Subcutaneous abdominal adipose tissue (tissue), 5 donors: ENCODE measurements at regions not wholly inside any gene's neighbourhood (a gene's known extent, or its start where the extent isn't known, plus 50 kb on each side); places are given as distances from the start of the nearest gene placed in this dataset.
"Not testable (repeated sequence)": the region's sequence is repeated elsewhere in the genome, so short reads cannot be mapped to it uniquely, and the experiment has no call there.

Experiments used
- H3K27ac ChIP-seq: one replicate; pipeline ENCODE4 v1.7.0; 2013; ENCODE audit warnings: low read depth, mild to moderate bottlenecking, inconsistent platforms, low read length, moderate library complexity
- H3K27me3 ChIP-seq, 5 donors: one replicate each; pipeline ENCODE4 v1.7.0; 2013; ENCODE audit warnings: low read length in 5 of 5, inconsistent platforms in 1 of 5; ENCODE audit not compliant: control insufficient read depth in 5 of 5, insufficient read depth in 4 of 5
- H3K36me3 ChIP-seq, 5 donors: one replicate each; pipeline ENCODE4 v1.7.0; 2013; ENCODE audit warnings: low read length in 5 of 5; ENCODE audit not compliant: control insufficient read depth in 5 of 5, insufficient read depth in 5 of 5
- H3K4me1 ChIP-seq, 5 donors: one replicate each; pipeline ENCODE4 v1.7.0; 2013; ENCODE audit warnings: low read length in 5 of 5, mild to moderate bottlenecking in 3 of 5, moderate library complexity in 1 of 5; ENCODE audit not compliant: control insufficient read depth in 5 of 5, insufficient read depth in 5 of 5
- H3K4me3 ChIP-seq, 5 donors: one replicate each; pipeline ENCODE4 v1.7.0; 2013; ENCODE audit warnings: low read length in 5 of 5, low read depth in 1 of 5
- H3K9ac ChIP-seq, 5 donors: one replicate each; pipeline ENCODE4 v1.7.0; 2013; ENCODE audit warnings: low read length in 5 of 5, mild to moderate bottlenecking in 4 of 5, moderate library complexity in 3 of 5
- H3K9me3 ChIP-seq, 5 donors: one replicate each; pipeline ENCODE4 v1.7.0; 2013; ENCODE audit warnings: low read length in 5 of 5; ENCODE audit not compliant: control insufficient read depth in 5 of 5
- donor health status: healthy.
- donor health status: healthy.
- donor health status: healthy.
- donor health status: healthy.
- donor health status: healthy.

GRCh38 chr6:3613565-3613964, 137.9 kb downstream of the PXDC1 start:
- H3K4me1 ChIP-seq, H3K27ac ChIP-seq, H3K36me3 ChIP-seq, H3K9me3 ChIP-seq, H3K4me3 ChIP-seq, H3K27me3 ChIP-seq, H3K9ac ChIP-seq: not testable (repeated sequence)

DNA sequence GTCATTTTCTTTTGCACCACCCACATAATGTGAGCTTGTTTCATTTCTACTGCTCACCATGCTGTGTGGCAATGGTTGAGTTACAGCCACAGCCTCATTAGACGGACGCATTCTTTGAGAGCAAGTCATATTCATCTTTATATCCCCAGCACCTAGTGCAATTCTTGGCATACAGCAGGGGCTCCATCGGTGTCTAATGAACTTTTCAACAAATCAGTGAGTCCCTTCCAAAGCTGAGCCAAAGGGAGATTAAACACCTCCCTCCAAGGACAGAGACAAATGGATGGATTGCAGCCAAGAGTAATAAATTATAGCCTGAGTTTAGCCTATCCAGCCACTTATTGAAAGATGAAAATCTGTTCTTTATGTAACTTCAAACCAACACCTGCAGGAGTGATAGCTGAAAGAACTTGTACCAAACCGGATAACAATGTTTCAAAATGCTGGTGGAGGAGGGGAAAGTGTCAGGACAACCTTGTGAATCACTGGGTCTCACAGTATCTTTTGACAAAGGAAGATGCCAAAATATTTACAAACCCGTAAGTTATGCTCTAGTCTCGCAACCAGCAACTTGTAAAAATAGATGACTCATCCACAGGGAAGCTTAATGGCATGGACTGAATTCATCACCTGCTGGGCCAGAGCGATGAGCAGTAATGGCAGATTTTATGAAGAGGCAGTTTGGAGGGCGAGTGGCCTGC, 139.0 kb downstream of the PXDC1 start:
- Histone ChIP-seq H3K27me3 (peaks cover 0 to 2% (median 0%) of the 10 kb centered on the region in 5 donors), H3K9ac (no peak overlapping the region), H3K36me3 (no peaks in the 10 kb centered on the region), H3K4me3 (no peak overlapping the region), H3K27ac (no peak overlapping the region), H3K4me1 (no peaks in the 10 kb centered on the region), H3K9me3 (no peaks in the 10 kb centered on the region)

DNA sequence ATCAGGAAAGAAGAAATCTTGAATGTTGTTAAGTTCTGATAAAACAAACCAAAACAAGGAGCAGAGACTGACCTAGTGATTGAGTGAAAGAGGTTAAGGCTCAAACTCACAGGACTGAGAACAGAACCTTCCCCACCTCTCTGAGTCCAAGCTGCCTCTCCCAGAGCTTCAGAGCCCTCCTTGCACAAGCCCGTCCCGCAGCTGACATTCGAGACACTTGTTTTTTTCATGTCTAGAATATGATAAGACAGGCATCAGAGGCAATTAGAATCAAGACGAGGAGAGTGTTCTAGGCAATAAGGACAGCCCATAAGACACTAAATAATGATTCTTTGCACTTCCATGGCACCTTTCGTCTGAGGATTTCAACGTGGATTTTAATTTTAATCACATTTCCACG, 140.6 kb downstream of the PXDC1 start:
- H3K27me3 ChIP-seq = peaks cover 0 to 2% (median 0%) of the 10 kb centered on the region in 5 donors
- no peaks in the 10 kb centered on the region for H3K9me3 ChIP-seq
- no peaks in the 10 kb centered on the region for H3K36me3 ChIP-seq
- no peak overlapping the region for H3K27ac ChIP-seq
- H3K4me1 ChIP-seq = no peaks in the 10 kb centered on the region
- no peak overlapping the region for H3K9ac ChIP-seq
- H3K4me3 ChIP-seq = no peak overlapping the region

DNA sequence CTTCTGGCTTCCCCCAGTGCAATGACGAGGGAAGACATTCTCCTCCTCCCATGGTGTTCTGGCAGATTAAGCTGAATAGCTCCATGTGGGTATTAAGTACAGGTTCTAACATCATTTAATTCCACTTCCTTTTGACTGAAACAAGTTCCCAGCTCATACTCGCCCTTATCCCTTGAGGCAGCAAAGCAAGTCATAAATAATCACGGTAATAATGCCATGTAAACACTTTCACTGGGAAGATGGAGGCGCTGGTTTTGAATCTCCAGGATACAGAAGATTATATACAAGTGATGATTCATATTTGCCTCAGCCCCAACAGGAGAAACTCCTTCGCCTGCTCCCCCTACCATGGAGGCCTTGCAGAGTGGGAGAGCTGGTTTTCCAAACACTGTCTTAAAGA, 141.3 kb downstream of the PXDC1 start:
- Histone ChIP-seq H3K9ac (no peak overlapping the region), H3K9me3 (no peaks in the 10 kb centered on the region), H3K36me3 (no peaks in the 10 kb centered on the region), H3K4me3 (no peak overlapping the region), H3K4me1 (no peaks in the 10 kb centered on the region), H3K27ac (no peak overlapping the region), H3K27me3 (peaks cover 0 to 2% (median 0%) of the 10 kb centered on the region in 5 donors)

DNA sequence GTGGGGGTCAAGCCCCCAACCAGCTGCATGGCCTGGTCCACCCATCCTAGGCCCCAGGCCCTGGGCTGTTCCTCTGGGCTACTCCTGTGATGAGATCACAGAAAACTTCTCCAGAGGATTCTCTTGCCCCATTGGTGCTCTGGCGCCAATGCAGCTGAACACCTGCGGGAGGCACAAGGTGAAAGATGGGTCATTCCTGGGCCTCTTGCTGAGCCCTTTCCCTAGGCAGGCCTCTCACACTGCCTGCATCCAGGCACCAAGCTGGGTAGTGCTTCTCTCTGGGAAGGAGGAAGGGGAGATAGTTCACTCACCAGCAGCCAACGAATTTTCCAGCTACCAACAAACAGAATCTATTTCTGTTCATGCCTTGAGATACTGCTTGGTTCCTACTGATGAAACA, 142.1 kb downstream of the PXDC1 start:
- Histone ChIP-seq H3K36me3 (no peaks in the 10 kb centered on the region), H3K4me1 (no peaks in the 10 kb centered on the region), H3K9me3 (no peaks in the 10 kb centered on the region), H3K4me3 (no peak overlapping the region), H3K27me3 (peaks cover 0 to 2% (median 0%) of the 10 kb centered on the region in 5 donors), H3K9ac (no peak overlapping the region), H3K27ac (no peak overlapping the region)

- Histone ChIP-seq H3K4me1 (no peaks in the 10 kb centered on the region), H3K4me3 (no peak overlapping the region), H3K36me3 (no peaks in the 10 kb centered on the region), H3K9ac (no peak overlapping the region), H3K27me3 (peaks cover 0 to 2% (median 0%) of the 10 kb centered on the region in 5 donors), H3K9me3 (no peaks in the 10 kb centered on the region), H3K27ac (no peak overlapping the region)
These were observed 143.4 kb downstream of the PXDC1 start for GRCh38 chr6:3608159-3608558.

DNA sequence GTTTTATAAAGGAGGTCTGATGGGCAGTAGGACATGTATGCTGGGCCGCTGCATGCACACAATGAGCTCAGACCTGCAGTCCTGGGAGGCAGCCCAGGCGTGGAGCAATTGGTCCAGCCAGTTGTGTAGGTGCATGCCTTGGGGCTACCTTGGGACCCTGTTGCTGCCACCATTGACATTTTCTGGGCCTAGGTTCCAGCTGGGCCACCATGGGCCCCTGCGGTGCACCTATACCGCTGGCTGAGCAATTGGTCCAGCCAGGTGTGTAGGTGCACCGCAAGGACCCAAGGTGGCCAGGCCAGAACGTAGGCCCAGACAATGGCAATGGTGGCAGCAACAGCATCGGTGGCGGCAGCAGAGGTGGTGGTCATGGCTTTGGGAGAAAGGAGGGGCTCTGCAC, 143.9 kb downstream of the PXDC1 start:
- H3K4me3 ChIP-seq = no peak overlapping the region
- peaks cover 0 to 4% (median under 1%) of the 10 kb centered on the region in 5 donors for H3K9me3 ChIP-seq
- H3K36me3 ChIP-seq = no peaks in the 10 kb centered on the region

DNA sequence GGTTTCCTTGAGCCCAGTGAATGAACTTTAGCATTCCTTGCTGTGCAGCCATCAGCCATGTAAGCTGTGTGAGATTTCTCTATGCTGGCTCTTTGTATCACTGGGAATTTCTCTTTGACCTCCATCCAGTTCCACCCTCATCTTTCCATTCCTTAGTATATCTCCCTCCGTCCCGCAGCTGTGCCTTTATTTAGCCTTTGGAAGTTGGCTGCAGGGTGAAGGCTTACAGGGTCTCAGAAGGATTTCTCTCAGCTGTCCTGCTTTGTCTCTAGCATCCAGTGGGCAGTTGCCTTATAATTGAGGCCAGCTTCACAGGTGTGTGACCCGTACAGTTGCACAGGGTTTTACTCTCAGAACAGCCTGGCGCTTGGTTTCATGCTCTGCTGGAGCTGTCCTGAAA, 144.3 kb downstream of the PXDC1 start:
- Histone ChIP-seq H3K4me3 (no peak overlapping the region), H3K9me3 (peaks cover 0 to 9% (median 4%) of the 10 kb centered on the region in 5 donors), H3K4me1 (no peaks in the 10 kb centered on the region), H3K27ac (no peak overlapping the region), H3K9ac (no peak overlapping the region), H3K36me3 (no peaks in the 10 kb centered on the region), H3K27me3 (peaks cover 0 to 2% (median 0%) of the 10 kb centered on the region in 5 donors)

More for the DNA sequence above, 143.9 kb downstream of the PXDC1 start:
- H3K9ac ChIP-seq = no peak overlapping the region
- peaks cover 0 to 2% (median 0%) of the 10 kb centered on the region in 5 donors for H3K27me3 ChIP-seq
- H3K27ac ChIP-seq = no peak overlapping the region
- no peaks in the 10 kb centered on the region for H3K4me1 ChIP-seq

GRCh38 chr6:3603340-3604130, 146.7 kb upstream of the SLC22A23 start:
- Histone ChIP-seq H3K27me3 (no peaks in the 10 kb centered on the region), H3K4me3 (no peak overlapping the region), H3K36me3 (no peaks in the 10 kb centered on the region), H3K27ac (no peak overlapping the region), H3K4me1 (no peaks in the 10 kb centered on the region), H3K9me3 (peaks cover 2 to 9% (median 5%) of the 10 kb centered on the region in 5 donors), H3K9ac (no peak overlapping the region)

- Histone ChIP-seq H3K27me3 (no peaks in the 10 kb centered on the region), H3K4me3 (no peak overlapping the region), H3K36me3 (no peaks in the 10 kb centered on the region)
These were observed 144.7 kb upstream of the SLC22A23 start for GRCh38 chr6:3601570-3601969.

More at GRCh38 chr6:3601570-3601969, 144.7 kb upstream of the SLC22A23 start:
- no peak overlapping the region for H3K27ac ChIP-seq
- H3K4me1 ChIP-seq = peaks cover 0 to 3% (median 0%) of the 10 kb centered on the region in 5 donors
- H3K9me3 ChIP-seq = peaks cover 2 to 9% (median 5%) of the 10 kb centered on the region in 5 donors
- no peak overlapping the region for H3K9ac ChIP-seq
